K562 (cell line): ENCODE measurements at regions not wholly inside any gene's neighbourhood (a gene's known extent, or its start where the extent isn't known, plus 50 kb on each side); places are given as distances from the start of the nearest gene placed in this dataset.

Experiments used
- ATAC-seq: fragments of 200-7000 bp; cut with Tn5 transposase; 3 replicates; pipeline ENCODE4 v1.9.1; 2020; ENCODE audit warnings: moderate library complexity
- BruUV-seq: library from RNA; stranded (reverse); fragments of 400-500 nt; replicated peaks from 2 replicates; lab custom pipeline; 2021; lab: Mats Ljungman, UMichigan
- CTCF ChIA-PET: fragments of 300-600 bp; formaldehyde crosslinking; extraction: SDS; loops from one replicate; lab custom pipeline; 2021; ENCODE audit warnings: low intra/inter-chr PET ratio; lab: Yijun Ruan, JAX
- POLR2A ChIA-PET: fragments of 300-600, 350-650 bp; sonication (Branson Sonifier 250); formaldehyde crosslinking; extraction: SDS; loops from one replicate; lab custom pipeline; 2021; ENCODE audit warnings: antibody characterized with exemption, inconsistent platforms; lab: Yijun Ruan, JAX
- DNase-seq, 4 experiments: peaks; one replicate each; pipeline versions ENCODE4 v3.0.0 to v3.0.0-alpha.2; 2011 to 2018; ENCODE audit warnings: low spot score in 3 of 4, mixed read lengths in 3 of 4; ENCODE audit errors: extremely low read depth in 1 of 4
- FAIRE-seq: peaks from 2 replicates; lab custom pipeline; 2011; peaks lifted over from hg19 to GRCh38; lab: Jason Lieb, UNC
- H2AFZ ChIP-seq: 2 replicates; pipeline ENCODE4 v1.6.0; 2011; ENCODE audit warnings: low read depth, low read length, control low read depth, inconsistent platforms
- H3K27ac ChIP-seq: fragments of 200-600 bp; 3 replicates; pipeline ENCODE4 v1.8.0; 2011; ENCODE audit warnings: low read depth, mild to moderate bottlenecking, control low read depth, inconsistent platforms, low read length, moderate library complexity, mixed read lengths; ENCODE audit errors: extremely low read depth
- H3K27me3 ChIP-seq, 2 experiments: fragments of 300-600 bp in 1 of 2; 2 replicates in 1 of 2; 3 replicates in 1 of 2; pipeline versions ENCODE4 v1.6.0 to v1.8.0; 2011; ENCODE audit warnings: inconsistent platforms in 2 of 2, low read length in 2 of 2, mild to moderate bottlenecking in 1 of 2, mixed read lengths in 1 of 2, moderate library complexity in 1 of 2; ENCODE audit not compliant: control insufficient read depth in 2 of 2, insufficient read depth in 2 of 2
- H3K36me3 ChIP-seq: fragments of 300-600 bp; 3 replicates; pipeline ENCODE4 v1.8.0; 2011; ENCODE audit warnings: mild to moderate bottlenecking, low read length, inconsistent platforms; ENCODE audit not compliant: control insufficient read depth, insufficient read depth
- H3K4me1 ChIP-seq, 2 experiments: fragments of 200-600 bp in 1 of 2; replicated peaks in 1 of 2; 2 replicates in 1 of 2; 3 replicates in 1 of 2; pipeline versions ENCODE4 v1.5.1 to v1.8.0; 2011; ENCODE audit warnings: inconsistent platforms in 2 of 2, low read length in 2 of 2, mild to moderate bottlenecking in 1 of 2, mixed read lengths in 1 of 2, moderate library complexity in 1 of 2; ENCODE audit not compliant: control insufficient read depth in 2 of 2, insufficient read depth in 2 of 2
- H3K4me2 ChIP-seq: 2 replicates; pipeline ENCODE4 v1.6.1; 2011; ENCODE audit warnings: low read length, control low read depth, inconsistent platforms, mixed read lengths; ENCODE audit not compliant: insufficient read depth
- H3K4me3 ChIP-seq: fragments of 200-600 bp; sonication (generic), shearing (Covaris generic); 2 replicates; pipeline ENCODE4 v1.5.1; 2016; ENCODE audit warnings: control low read depth, inconsistent platforms
- H3K79me2 ChIP-seq: fragments of 200-600 bp; 3 replicates; pipeline ENCODE4 v1.8.0; 2011; ENCODE audit warnings: low read length, inconsistent platforms; ENCODE audit not compliant: control insufficient read depth, insufficient read depth
- H3K9ac ChIP-seq, 2 experiments: 2 replicates each; pipeline versions ENCODE4 v1.6.0 to v1.6.1; 2011; ENCODE audit warnings: low read depth in 2 of 2, low read length in 2 of 2, control low read depth in 1 of 2, inconsistent platforms in 1 of 2, mild to moderate bottlenecking in 1 of 2, mixed read lengths in 1 of 2; ENCODE audit not compliant: insufficient read depth in 1 of 2
- H3K9me1 ChIP-seq: one replicate; pipeline ENCODE4 v1.6.0; 2011; ENCODE audit warnings: inconsistent platforms, mild to moderate bottlenecking, low read length, moderate library complexity; ENCODE audit not compliant: control insufficient read depth, insufficient read depth
- H3K9me3 ChIP-seq: replicated peaks from 2 replicates; pipeline ENCODE4 v1.5.1; 2011; ENCODE audit warnings: low read depth, low read length, inconsistent platforms; ENCODE audit not compliant: control insufficient read depth, insufficient read depth
- H4K20me1 ChIP-seq: replicated peaks from 2 replicates; pipeline ENCODE4 v1.6.1; 2011; ENCODE audit warnings: low read length, inconsistent platforms, mixed read lengths; ENCODE audit not compliant: control insufficient read depth, insufficient read depth
- BRCA1 ChIP-seq, 2 experiments: fragments of 450-650 bp in 1 of 2; sonication (generic) in 1 of 2; formaldehyde crosslinking in 1 of 2; IDR thresholded peaks; 2 replicates each; pipeline versions ENCODE4 v1.5.0 to v1.6.1; 2017 to 2020; ENCODE audit warnings: mild to moderate bottlenecking in 1 of 2, missing genetic modification reagents in 1 of 2
- E2F3 ChIP-seq: fragments of 250-450 bp; sonication (Bioruptor Pico); IDR thresholded peaks from 2 replicates; pipeline ENCODE4 v1.4.0; 2020; ENCODE audit warnings: mild to moderate bottlenecking
- ERF ChIP-seq: fragments of 450-650 bp; formaldehyde crosslinking; IDR thresholded peaks from 2 replicates; pipeline ENCODE4 v1.4.0; 2020; ENCODE audit warnings: mild to moderate bottlenecking, mixed read lengths
- MCM7 ChIP-seq, 2 experiments: fragments of 450-650 bp; IDR thresholded peaks; 2 replicates each; pipeline ENCODE4 v1.6.1; 2016 to 2018
- MTF1 ChIP-seq: fragments of 250-450 bp; sonication (Bioruptor Pico); IDR thresholded peaks from 2 replicates; pipeline ENCODE4 v1.9.0; 2021; ENCODE audit warnings: moderate library complexity, mild to moderate bottlenecking, inconsistent platforms, borderline replicate concordance
- NFE2L1 ChIP-seq: fragments of 450-650 bp; IDR thresholded peaks from 2 replicates; pipeline ENCODE4 v1.6.1; 2016; ENCODE audit warnings: missing genetic modification characterization, low read depth, mild to moderate bottlenecking, missing compliant biosample characterization, moderate library complexity, borderline replicate concordance
- RBFOX2 ChIP-seq: fragments of 200-400 bp; formaldehyde crosslinking; IDR thresholded peaks from 2 replicates; pipeline ENCODE4 v1.6.1; 2017; ENCODE audit warnings: low read depth, mild to moderate bottlenecking, low read length, moderate library complexity
- STAT5A ChIP-seq: IDR thresholded peaks from 2 replicates; pipeline ENCODE4 v1.6.1; 2012; ENCODE audit warnings: low read length, inconsistent platforms, borderline replicate concordance
- ZFX ChIP-seq: sonication (generic); formaldehyde crosslinking; IDR thresholded peaks from 2 replicates; pipeline ENCODE4 v1.8.0; 2022; ENCODE audit warnings: mild to moderate bottlenecking, missing genetic modification reagents, moderate library complexity
- ZNF253 ChIP-seq: fragments of 250-450 bp; sonication (Bioruptor Pico); conservative IDR thresholded peaks from 2 replicates; pipeline ENCODE4 v1.6.1; 2021; ENCODE audit warnings: mild to moderate bottlenecking
- ZNF408 ChIP-seq: fragments of 250-450 bp; sonication (Bioruptor Pico); IDR thresholded peaks from 2 replicates; pipeline ENCODE4 v1.4.0; 2020; ENCODE audit warnings: low read depth, mild to moderate bottlenecking, moderate library complexity
- WGBS: fragments of 100-300 bp; shearing (Covaris generic); methylation state at CpG from one replicate; pipeline ENCODE4 v1.1.6; 2016; ENCODE audit warnings: low coverage, mixed read lengths; ENCODE audit not compliant: insufficient coverage; ENCODE audit errors: missing lambda C conversion rate; 5-methylcytosine and 5-hydroxymethylcytosine counted together
- in situ Hi-C: fragments of 300-500 bp; cut with MboI; formaldehyde crosslinking; loops from 4 replicates; pipeline ENCODE4 v1.15.0; 2018; ENCODE audit warnings: inconsistent platforms, mixed read lengths
- intact Hi-C: fragments of 100-400 bp; cut with micrococcal nuclease; formaldehyde crosslinking; loops from 2 replicates; pipeline ENCODE4 v1.14.2; 2022
- TF ChIP-seq, protein P1 (sequence below): fragments of 450-650 bp; IDR thresholded peaks from 2 replicates; pipeline ENCODE4 v1.6.1; 2016; ENCODE audit warnings: borderline replicate concordance

DNA sequence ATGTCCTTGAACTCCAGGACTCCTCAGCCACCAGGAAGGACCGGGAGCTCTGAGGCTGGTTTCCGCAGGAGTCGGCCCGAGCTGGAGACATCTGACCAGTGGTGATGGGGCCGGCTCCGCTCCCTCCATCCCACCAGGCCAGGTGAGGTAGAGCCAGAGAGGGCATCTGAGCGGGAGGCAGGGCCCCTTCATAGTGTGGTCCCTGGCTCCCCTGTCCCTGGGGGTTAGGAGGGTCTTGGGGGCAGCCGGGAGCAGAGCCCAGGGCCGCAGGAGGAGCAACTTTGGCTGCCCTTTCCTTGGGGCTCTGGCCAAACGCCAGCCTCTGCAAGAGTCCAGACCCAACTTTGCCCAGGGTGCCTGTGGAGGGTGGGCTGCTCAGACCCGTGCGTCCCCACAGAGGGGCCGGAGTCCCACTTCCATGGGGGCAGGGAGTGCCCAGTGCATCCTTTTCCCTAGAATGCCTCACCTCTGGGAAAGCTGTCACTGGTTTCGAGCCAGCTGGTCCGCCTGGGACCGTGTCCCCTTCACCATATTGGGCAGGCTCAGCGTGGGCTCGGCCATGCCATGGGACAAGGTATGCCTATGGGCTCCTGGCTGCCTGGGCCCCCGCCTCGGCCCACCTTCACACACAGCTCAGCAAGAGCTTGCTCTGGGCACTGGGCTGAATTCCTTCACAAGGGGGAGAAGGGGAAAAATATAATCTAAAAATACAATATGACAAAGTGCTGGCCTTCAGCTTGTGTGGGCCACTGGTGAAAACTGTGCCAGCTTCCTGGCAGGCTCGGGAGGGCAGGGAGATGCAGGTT, 148.6 kb downstream of the TWIST2 start (continued):
- TF ChIP-seq ERF (CRISPR knock-in tag) (no peak), MTF1 (CRISPR knock-in tag) (no peak), RBFOX2 (no peak), ZNF253 (no peak)
- TF ChIP-seq, protein P1, sequence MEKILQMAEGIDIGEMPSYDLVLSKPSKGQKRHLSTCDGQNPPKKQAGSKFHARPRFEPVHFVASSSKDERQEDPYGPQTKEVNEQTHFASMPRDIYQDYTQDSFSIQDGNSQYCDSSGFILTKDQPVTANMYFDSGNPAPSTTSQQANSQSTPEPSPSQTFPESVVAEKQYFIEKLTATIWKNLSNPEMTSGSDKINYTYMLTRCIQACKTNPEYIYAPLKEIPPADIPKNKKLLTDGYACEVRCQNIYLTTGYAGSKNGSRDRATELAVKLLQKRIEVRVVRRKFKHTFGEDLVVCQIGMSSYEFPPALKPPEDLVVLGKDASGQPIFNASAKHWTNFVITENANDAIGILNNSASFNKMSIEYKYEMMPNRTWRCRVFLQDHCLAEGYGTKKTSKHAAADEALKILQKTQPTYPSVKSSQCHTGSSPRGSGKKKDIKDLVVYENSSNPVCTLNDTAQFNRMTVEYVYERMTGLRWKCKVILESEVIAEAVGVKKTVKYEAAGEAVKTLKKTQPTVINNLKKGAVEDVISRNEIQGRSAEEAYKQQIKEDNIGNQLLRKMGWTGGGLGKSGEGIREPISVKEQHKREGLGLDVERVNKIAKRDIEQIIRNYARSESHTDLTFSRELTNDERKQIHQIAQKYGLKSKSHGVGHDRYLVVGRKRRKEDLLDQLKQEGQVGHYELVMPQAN: no peak

DNA sequence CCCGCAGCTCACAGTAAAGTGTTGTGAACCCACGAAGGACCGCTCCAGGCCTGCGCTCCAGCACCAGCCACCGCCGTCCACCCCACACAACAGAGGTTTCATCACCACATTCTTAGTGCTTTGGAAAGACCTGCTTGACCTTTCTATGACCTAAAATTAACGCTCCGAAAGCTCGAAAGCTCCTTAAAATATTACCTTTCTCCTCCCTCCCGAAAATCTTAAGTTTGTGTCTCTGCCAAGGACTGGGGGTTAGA, 149.2 kb downstream of the TWIST2 start:
- CTCF ChIA-PET: no interaction called here
- peaks cover 2 to 33% of the 10 kb centered on the region in 2 experiments; a peak in 3 of 5 replicates for H3K27me3 ChIP-seq

More for the DNA sequence above, 149.2 kb downstream of the TWIST2 start:
- intact Hi-C loops: no loop called here
- H3K36me3 ChIP-seq: no peaks in the 10 kb centered on the region
- no peaks in the 10 kb centered on the region for H3K9me3 ChIP-seq
- H3K79me2 ChIP-seq: no peaks in the 10 kb centered on the region
- H4K20me1 ChIP-seq: no peaks in the 10 kb centered on the region
- BruUV-seq: no TSS peak
- no peak for FAIRE-seq
- no peak overlapping the region for H3K27ac ChIP-seq
- H2AFZ ChIP-seq: no peak overlapping the region
- ATAC-seq: no peak
- no peak overlapping the region for H3K4me3 ChIP-seq
- in situ Hi-C loops: no loop called here
- no peaks in the 10 kb centered on the region for H3K4me1 ChIP-seq
- H3K9me1 ChIP-seq: no peaks in the 10 kb centered on the region
- POLR2A ChIA-PET: no interaction called here
- no peak for DNase-seq
- H3K9ac ChIP-seq: no peak overlapping the region
- no peak for TF ChIP-seq ZNF408 (CRISPR knock-in tag)
- no peak for TF ChIP-seq BRCA1 (IDR thresholded peaks at IDR 0.05)
- no peak for TF ChIP-seq BRCA1 (CRISPR knock-in tag; IDR thresholded peaks at IDR 0.05)
- TF ChIP-seq STAT5A: no peak
- no peak for TF ChIP-seq ZFX (CRISPR knock-in tag)
- no peak for TF ChIP-seq E2F3 (CRISPR knock-in tag)
- no peak for TF ChIP-seq MCM7 (IDR thresholded peaks at IDR 0.05)
- no peak for TF ChIP-seq NFE2L1 (tag)
- WGBS: 2% methylated on average over 8 of the region's 10 CpGs
- H3K4me2 ChIP-seq: no peak overlapping the region
